ENCODE measurements at regions not wholly inside any gene's neighbourhood (a gene's known extent, or its start where the extent isn't known, plus 50 kb on each side); places are given as distances from the start of the nearest gene placed in this dataset.

- TF ChIP-seq CTCF (IDR thresholded peaks at IDR 0.05; ENCODE audit: insufficient read depth in 1 of 2, low read depth in 1 of 2, low read length in 1 of 2, severe bottlenecking in 1 of 2, unreplicated experiment in 1 of 2) = no peak
- Histone ChIP-seq H3K27me3 (replicated peaks; ENCODE audit: control insufficient read depth, insufficient read depth, low read length) (no peaks in the 10 kb centered on the region), H3K36me3 (ENCODE audit: control insufficient read depth, insufficient read depth, low read length) (no peaks in the 10 kb centered on the region), H3K9me3 (peaks cover 14% of the 10 kb centered on the region; the same call in 1 of the 2 replicates), H3K4me1 (no peaks in the 10 kb centered on the region; the same call in 1 of the 2 replicates), H3K4me3 (ENCODE audit: low read depth, low read length) (no peak overlapping the region)
- H3K9me3 Mint-ChIP-seq (ENCODE audit: unreplicated experiment) = peaks cover 8% of the 10 kb centered on the region
- H3K36me3 Mint-ChIP-seq (ENCODE audit: insufficient read depth, unreplicated experiment) = no peaks in the 10 kb centered on the region
- intact Hi-C loops (cut with micrococcal nuclease; ENCODE audit: unreplicated experiment) = no loop called here
- ChIA-PET CTCF (no interaction called here), POLR2A (no interaction called here)
- no peak overlapping the region for H3K4me3 Mint-ChIP-seq (ENCODE audit: unreplicated experiment)
- no peak for DNase-seq
- no peaks in the 10 kb centered on the region for H3K27me3 Mint-ChIP-seq (ENCODE audit: insufficient read depth, unreplicated experiment)
- H3K27ac Mint-ChIP-seq (ENCODE audit: unreplicated experiment) = no peak overlapping the region
- H3K4me1 Mint-ChIP-seq (ENCODE audit: low read depth, unreplicated experiment) = peaks cover 11% of the 10 kb centered on the region
- BruUV-seq (replicated peaks) = no TSS peak
These were observed 652.5 kb downstream of the CDH11 start for GRCh38 chr16:64469351-64469750.

GRCh38 chr16:64468515-64469090, 653.3 kb downstream of the CDH11 start:
- no peak overlapping the region for H3K4me3 Mint-ChIP-seq (ENCODE audit: unreplicated experiment)
- no peaks in the 10 kb centered on the region for H3K27me3 Mint-ChIP-seq (ENCODE audit: insufficient read depth, unreplicated experiment)
- intact Hi-C loops (cut with micrococcal nuclease; ENCODE audit: unreplicated experiment) = no loop called here
- no peak for DNase-seq
- peaks cover 11% of the 10 kb centered on the region for H3K4me1 Mint-ChIP-seq (ENCODE audit: low read depth, unreplicated experiment)
- Histone ChIP-seq H3K4me1 (no peaks in the 10 kb centered on the region; the same call in 1 of the 2 replicates), H3K4me3 (ENCODE audit: low read depth, low read length) (no peak overlapping the region), H3K9me3 (peaks cover 14% of the 10 kb centered on the region; the same call in 1 of the 2 replicates), H3K36me3 (ENCODE audit: control insufficient read depth, insufficient read depth, low read length) (no peaks in the 10 kb centered on the region), H3K27me3 (replicated peaks; ENCODE audit: control insufficient read depth, insufficient read depth, low read length) (no peaks in the 10 kb centered on the region)
- TF ChIP-seq CTCF (IDR thresholded peaks at IDR 0.05; ENCODE audit: insufficient read depth in 1 of 2, low read depth in 1 of 2, low read length in 1 of 2, severe bottlenecking in 1 of 2, unreplicated experiment in 1 of 2) = no peak
- peaks cover 8% of the 10 kb centered on the region for H3K9me3 Mint-ChIP-seq (ENCODE audit: unreplicated experiment)
- CTCF ChIA-PET = no interaction called here
- POLR2A ChIA-PET = no interaction called here
- no TSS peak for BruUV-seq (replicated peaks)
- no peaks in the 10 kb centered on the region for H3K36me3 Mint-ChIP-seq (ENCODE audit: insufficient read depth, unreplicated experiment)
- no peak overlapping the region for H3K27ac Mint-ChIP-seq (ENCODE audit: unreplicated experiment)

- H3K4me3 Mint-ChIP-seq (ENCODE audit: unreplicated experiment) = no peak overlapping the region
- Histone ChIP-seq H3K9me3 (no peaks in the 10 kb centered on the region; the same call in 1 of the 2 replicates), H3K4me3 (ENCODE audit: low read depth, low read length) (no peak overlapping the region), H3K36me3 (ENCODE audit: control insufficient read depth, insufficient read depth, low read length) (no peaks in the 10 kb centered on the region), H3K27me3 (replicated peaks; ENCODE audit: control insufficient read depth, insufficient read depth, low read length) (no peaks in the 10 kb centered on the region), H3K4me1 (no peaks in the 10 kb centered on the region)
- DNase-seq = no peak
- no peak for TF ChIP-seq CTCF (IDR thresholded peaks at IDR 0.05; ENCODE audit: insufficient read depth in 1 of 2, low read depth in 1 of 2, low read length in 1 of 2, severe bottlenecking in 1 of 2, unreplicated experiment in 1 of 2)
- CTCF ChIA-PET = no interaction called here
- no peaks in the 10 kb centered on the region for H3K36me3 Mint-ChIP-seq (ENCODE audit: insufficient read depth, unreplicated experiment)
- intact Hi-C loops (cut with micrococcal nuclease; ENCODE audit: unreplicated experiment) = no loop called here
- H3K4me1 Mint-ChIP-seq (ENCODE audit: low read depth, unreplicated experiment) = no peaks in the 10 kb centered on the region
- POLR2A ChIA-PET = no interaction called here
- no peak overlapping the region for H3K27ac Mint-ChIP-seq (ENCODE audit: unreplicated experiment)
- peaks cover 11% of the 10 kb centered on the region for H3K9me3 Mint-ChIP-seq (ENCODE audit: unreplicated experiment)
- H3K27me3 Mint-ChIP-seq (ENCODE audit: insufficient read depth, unreplicated experiment) = no peaks in the 10 kb centered on the region
- no TSS peak for BruUV-seq (replicated peaks)
These were observed 662.0 kb downstream of the CDH11 start for GRCh38 chr16:64459821-64460220.
